H1 (cell line): ENCODE measurements at regions not wholly inside any gene's neighbourhood (a gene's known extent, or its start where the extent isn't known, plus 50 kb on each side); places are given as distances from the start of the nearest gene placed in this dataset.

Experiments
- BACH1 ChIP-seq: IDR thresholded peaks from 2 replicates; pipeline ENCODE4 v1.6.1; 2012; ENCODE audit warnings: low read length, improper control_type of control experiment
- BCL11A ChIP-seq, 2 experiments: IDR thresholded peaks; one replicate each; pipeline ENCODE4 v1.6.1; 2011; ENCODE audit warnings: low read depth in 2 of 2, low read length in 2 of 2, mild to moderate bottlenecking in 2 of 2
- CBX5 ChIP-seq: fragments of 300-800, 300-1000 bp; sonication (generic); IDR thresholded peaks from 2 replicates; pipeline ENCODE4 v1.7.1; 2016; ENCODE audit warnings: antibody characterized with exemption, low read length, low read depth
- CBX8 ChIP-seq: fragments of 300-800, 300-1000 bp; sonication (generic); IDR thresholded peaks from 2 replicates; pipeline ENCODE4 v1.7.1; 2016; ENCODE audit warnings: low read depth, low read length, borderline replicate concordance
- CEBPB ChIP-seq: IDR thresholded peaks from 2 replicates; pipeline ENCODE4 v1.6.1; 2012; ENCODE audit warnings: low read depth, low read length
- CHD2 ChIP-seq: IDR thresholded peaks from 2 replicates; pipeline ENCODE4 v1.6.1; 2012; ENCODE audit warnings: low read length, improper control_type of control experiment
- CTBP2 ChIP-seq: IDR thresholded peaks from 2 replicates; pipeline ENCODE4 v1.7.0; 2011; ENCODE audit warnings: borderline replicate concordance, mild to moderate bottlenecking, moderate library complexity, mixed read lengths, low read length; ENCODE audit not compliant: insufficient read depth, insufficient read length
- EP300 ChIP-seq, 2 experiments: IDR thresholded peaks; 1 replicate in 1 of 2; 2 replicates in 1 of 2; pipeline ENCODE4 v1.6.1; 2011 to 2012; ENCODE audit warnings: low read depth in 2 of 2, low read length in 2 of 2, mild to moderate bottlenecking in 2 of 2, borderline replicate concordance in 1 of 2, inconsistent platforms in 1 of 2, moderate library complexity in 1 of 2
- GABPA ChIP-seq: IDR thresholded peaks from 2 replicates; pipeline ENCODE4 v1.6.1; 2011; ENCODE audit warnings: mild to moderate bottlenecking, low read length, moderate library complexity, borderline replicate concordance; ENCODE audit not compliant: insufficient read depth
- GTF2F1 ChIP-seq: IDR thresholded peaks from 2 replicates; pipeline ENCODE4 v1.6.1; 2012; ENCODE audit warnings: low read depth, low read length, improper control_type of control experiment, borderline replicate concordance
- KDM4A ChIP-seq: IDR thresholded peaks from one replicate; pipeline ENCODE4 v1.7.1; 2012; ENCODE audit warnings: low read depth, mild to moderate bottlenecking, moderate library complexity, low read length, inconsistent platforms; ENCODE audit not compliant: severe bottlenecking
- MAX ChIP-seq: IDR thresholded peaks from 2 replicates; pipeline ENCODE4 v1.6.1; 2012; ENCODE audit warnings: inconsistent platforms
- POLR2AphosphoS5 ChIP-seq: IDR thresholded peaks from 2 replicates; pipeline ENCODE4 v1.6.1; 2011; ENCODE audit warnings: low read depth, low read length
- POU5F1 ChIP-seq: IDR thresholded peaks from 2 replicates; pipeline ENCODE4 v1.6.1; 2011; ENCODE audit warnings: low read depth, mild to moderate bottlenecking, low read length, moderate library complexity
- RBBP5 ChIP-seq: IDR thresholded peaks from 2 replicates; pipeline ENCODE4 v1.7.1; 2012; ENCODE audit warnings: low read depth, mild to moderate bottlenecking, inconsistent platforms, low read length, moderate library complexity, borderline replicate concordance
- RNF2 ChIP-seq: fragments of 200-900, 300-1000 bp; sonication (generic); IDR thresholded peaks from 2 replicates; pipeline ENCODE4 v1.7.1; 2016; ENCODE audit warnings: borderline replicate concordance, low read depth, mild to moderate bottlenecking, antibody characterized with exemption, low read length; ENCODE audit not compliant: poor library complexity, severe bottlenecking; ENCODE audit errors: missing control alignments
- SAP30 ChIP-seq: fragments of 300-600 bp; sonication (generic); IDR thresholded peaks from 2 replicates; pipeline ENCODE4 v1.7.1; 2012; ENCODE audit warnings: low read length, moderate library complexity, mild to moderate bottlenecking, inconsistent platforms; ENCODE audit not compliant: insufficient read depth, insufficient replicate concordance
- SIRT6 ChIP-seq: IDR thresholded peaks from one replicate; pipeline ENCODE4 v1.7.1; 2012; ENCODE audit warnings: low read length, inconsistent platforms
- SP1 ChIP-seq: IDR thresholded peaks from 2 replicates; pipeline ENCODE4 v1.6.1; 2011; ENCODE audit warnings: low read depth, low read length
- SRF ChIP-seq: IDR thresholded peaks from 2 replicates; pipeline ENCODE4 v1.6.1; 2011; ENCODE audit warnings: mild to moderate bottlenecking, low read depth, low read length, moderate library complexity
- TBP ChIP-seq: IDR thresholded peaks from 2 replicates; pipeline ENCODE4 v1.6.1; 2011; ENCODE audit warnings: low read depth, low read length, improper control_type of control experiment
- TF ChIP-seq, protein P1 (sequence below): IDR thresholded peaks from 2 replicates; pipeline ENCODE4 v1.6.1; 2012; ENCODE audit warnings: inconsistent platforms

- TF ChIP-seq RBBP5 (no peak), CEBPB (no peak), RNF2 (no peak), KDM4A (no peak), GTF2F1 (no peak), SIRT6 (no peak), SP1 (0 out of 2 replicates have a peak, but pooled peaks have one; percentile 8), MAX (peak; percentile 52), EP300 (IDR thresholded peaks at IDR 0.05; ENCODE audit: borderline replicate concordance in 1 of 2, low read depth in 2 of 2, low read length in 2 of 2) (no peak), POU5F1 (no peak), TBP (no peak), SRF (peak; percentile 45; the same call in 1 of the 2 replicates), BACH1 (no peak), GABPA (no peak), CBX8 (no peak), CBX5 (no peak), CHD2 (no peak), SAP30 (no peak), CTBP2 (no peak), BCL11A (IDR thresholded peaks at IDR 0.05; ENCODE audit: low read depth in 2 of 2, low read length in 2 of 2) (no peak), POLR2AphosphoS5 (no peak)
- TF ChIP-seq, protein P1, sequence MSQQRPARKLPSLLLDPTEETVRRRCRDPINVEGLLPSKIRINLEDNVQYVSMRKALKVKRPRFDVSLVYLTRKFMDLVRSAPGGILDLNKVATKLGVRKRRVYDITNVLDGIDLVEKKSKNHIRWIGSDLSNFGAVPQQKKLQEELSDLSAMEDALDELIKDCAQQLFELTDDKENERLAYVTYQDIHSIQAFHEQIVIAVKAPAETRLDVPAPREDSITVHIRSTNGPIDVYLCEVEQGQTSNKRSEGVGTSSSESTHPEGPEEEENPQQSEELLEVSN: peak; percentile 54; the same call in 1 of the 2 replicates
These were observed 175.8 kb downstream of the CCNG2 start (continued) for GRCh38 chr4:77332696-77333270.
